Renal cortex interstitium (tissue), 11 donors: ENCODE measurements at regions not wholly inside any gene's neighbourhood (a gene's known extent, or its start where the extent isn't known, plus 50 kb on each side); places are given as distances from the start of the nearest gene placed in this dataset.

Source experiments
- DNase-seq, 11 donors: peaks; one replicate each; pipeline ENCODE4 v3.0.0-alpha.2; 2013; ENCODE audit warnings: low read depth in 9 of 11, low spot score in 4 of 11; ENCODE audit errors: extremely low read depth in 1 of 11

DNA sequence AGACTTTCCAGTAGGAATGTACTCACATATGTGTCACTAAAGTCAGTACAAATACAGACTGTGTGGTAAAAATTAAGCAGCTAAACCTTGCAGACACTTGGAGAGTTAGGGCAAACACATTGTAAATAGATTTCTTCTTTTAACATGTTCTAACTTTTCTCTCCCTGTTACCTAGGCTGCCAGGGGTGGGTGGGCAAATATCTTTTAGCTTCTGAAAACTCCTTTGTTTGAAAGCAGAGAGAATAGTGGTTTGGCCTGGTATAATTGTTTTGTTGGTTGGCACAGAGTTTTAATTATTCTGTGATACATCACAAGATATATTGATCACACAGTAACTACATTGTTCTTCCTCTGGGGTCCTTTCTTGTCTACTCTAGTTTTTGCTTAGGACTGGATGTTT, 289.8 kb upstream of the DACH1 start:
- DNase-seq: no peak

GRCh38 chr13:72153272-72153671, 286.3 kb upstream of the DACH1 start:
- no peak for DNase-seq

- DNase-seq: peak in 2 of 11 donors; percentile 1 to 8
Measured at GRCh38 chr13:72151241-72151640, 284.2 kb upstream of the DACH1 start.

DNA sequence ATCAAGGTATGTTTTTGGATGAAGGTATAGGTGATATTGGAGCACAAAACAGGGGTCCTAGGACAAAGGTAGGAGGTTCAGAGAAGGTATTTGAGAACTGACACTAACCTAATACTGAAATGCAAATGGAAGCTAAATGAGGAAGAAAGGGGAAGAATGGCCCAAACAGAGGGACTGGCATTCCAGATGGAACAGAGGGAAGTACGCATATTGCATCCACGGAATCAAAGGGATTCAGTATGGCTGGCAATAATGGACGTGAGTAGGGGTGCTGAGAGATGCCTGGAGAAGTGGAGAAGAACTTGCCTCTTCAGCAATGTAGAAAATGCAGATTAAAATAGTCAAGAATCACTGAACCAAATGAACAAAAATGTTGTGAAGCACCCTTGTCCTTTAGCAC, 283.5 kb upstream of the DACH1 start:
- DNase-seq: no peak

- DNase-seq: no peak
Measured at GRCh38 chr13:72149701-72150100, 282.7 kb upstream of the DACH1 start.

- no peak for DNase-seq
Measured at GRCh38 chr13:72146816-72147215, 279.8 kb upstream of the DACH1 start.

DNA sequence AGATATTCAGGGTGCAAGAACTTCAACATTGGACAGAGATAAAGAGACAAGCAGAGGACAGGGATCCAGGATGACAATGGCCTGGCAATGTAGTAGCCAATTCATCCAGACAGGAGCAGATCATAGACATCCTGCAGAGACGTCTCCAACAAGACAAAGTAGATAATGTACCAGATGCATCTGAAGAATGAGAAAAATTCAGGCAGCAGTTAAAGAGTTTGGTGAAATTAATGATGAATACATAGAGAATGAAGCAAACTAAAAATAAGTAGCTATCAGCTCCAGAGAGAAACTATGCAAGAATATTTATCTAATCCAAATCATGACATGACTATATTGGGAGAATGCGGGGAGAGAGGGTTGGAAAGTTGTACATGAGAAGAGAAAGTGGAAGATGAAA, 278.4 kb upstream of the DACH1 start:
- no peak for DNase-seq

DNA sequence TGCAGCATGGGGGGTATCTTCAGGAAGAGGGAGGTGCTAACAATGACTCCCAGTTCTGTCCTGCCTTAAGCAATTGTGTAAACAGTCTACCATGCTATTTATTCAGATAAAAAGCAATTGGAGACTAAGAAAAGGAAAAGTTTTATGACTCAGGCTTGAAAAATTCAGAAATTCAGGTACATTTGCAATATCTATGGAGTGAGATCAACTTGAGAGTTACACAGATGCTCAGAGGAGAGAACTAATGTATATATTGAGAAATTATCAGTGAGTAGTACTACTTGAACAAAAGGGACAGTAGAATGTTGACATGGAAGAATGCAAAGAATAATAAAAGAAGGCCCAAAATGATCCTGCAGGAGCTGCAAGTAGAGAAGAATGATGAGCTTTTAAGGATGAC, 277.6 kb upstream of the DACH1 start:
- no peak for DNase-seq

- DNase-seq: peak in 1 of 11 donors; percentile 11
Measured at GRCh38 chr13:72141855-72142519, 275.0 kb upstream of the DACH1 start.

DNA sequence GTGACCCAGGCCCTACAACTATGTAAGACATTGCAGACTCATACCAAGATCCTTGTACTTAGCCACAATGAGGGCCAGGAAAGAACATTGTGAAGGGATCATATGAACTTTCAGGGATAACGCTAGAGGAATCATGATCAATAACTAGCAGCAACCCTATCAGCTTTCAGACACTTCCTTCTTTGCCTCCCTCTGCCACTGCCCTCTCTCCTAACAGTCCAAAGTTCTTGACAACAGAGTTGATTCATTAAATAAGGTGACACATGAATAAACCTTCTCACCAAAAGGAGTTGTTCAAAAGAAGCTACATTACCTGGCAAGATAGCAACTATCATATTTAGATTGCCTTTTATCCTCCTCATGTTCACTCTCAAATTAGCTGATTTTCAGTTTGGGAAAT, 272.2 kb upstream of the DACH1 start:
- no peak for DNase-seq

GRCh38 chr13:72132075-72132474, 265.1 kb upstream of the DACH1 start:
- DNase-seq: no peak

DNA sequence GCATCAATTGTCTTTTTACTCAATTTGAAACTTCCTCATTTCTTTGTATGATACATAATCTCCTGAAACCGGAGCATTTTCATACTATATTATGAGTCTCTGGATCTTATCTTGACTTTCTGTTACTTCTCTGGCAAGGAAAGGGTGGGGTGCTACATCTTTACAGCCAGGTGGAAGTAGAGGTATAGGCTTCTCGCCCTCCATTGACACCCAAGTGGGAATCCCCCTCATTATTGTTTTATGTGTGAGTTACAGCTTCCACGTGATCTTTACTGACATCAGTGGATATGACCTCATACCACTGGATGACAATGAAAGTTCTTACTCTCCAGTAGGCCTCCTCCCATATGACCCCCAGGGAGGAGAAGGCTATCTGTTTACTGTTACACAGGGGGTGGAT, 262.1 kb upstream of the DACH1 start:
- DNase-seq: no peak

GRCh38 chr13:72127031-72127430, 260.0 kb upstream of the DACH1 start:
- no peak for DNase-seq

DNA sequence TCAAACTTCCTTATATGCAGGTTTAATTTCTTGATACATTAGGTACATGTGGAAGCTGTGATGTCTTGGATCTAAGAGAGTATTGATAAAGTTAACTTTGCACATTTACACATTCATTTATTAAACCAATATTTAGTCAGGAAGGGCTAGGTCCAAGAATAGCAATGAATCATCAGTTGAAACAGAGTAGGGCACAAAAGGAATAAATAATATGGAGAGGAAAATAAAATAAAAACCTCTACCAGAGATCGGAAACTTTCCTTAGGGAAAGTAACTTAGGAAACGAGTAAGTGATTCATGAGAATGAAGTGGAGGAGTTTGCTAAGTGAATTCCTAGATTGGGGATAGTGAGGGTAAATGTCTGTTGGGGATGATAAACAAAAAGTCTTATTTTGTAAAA, 259.4 kb upstream of the DACH1 start:
- no peak for DNase-seq

DNA sequence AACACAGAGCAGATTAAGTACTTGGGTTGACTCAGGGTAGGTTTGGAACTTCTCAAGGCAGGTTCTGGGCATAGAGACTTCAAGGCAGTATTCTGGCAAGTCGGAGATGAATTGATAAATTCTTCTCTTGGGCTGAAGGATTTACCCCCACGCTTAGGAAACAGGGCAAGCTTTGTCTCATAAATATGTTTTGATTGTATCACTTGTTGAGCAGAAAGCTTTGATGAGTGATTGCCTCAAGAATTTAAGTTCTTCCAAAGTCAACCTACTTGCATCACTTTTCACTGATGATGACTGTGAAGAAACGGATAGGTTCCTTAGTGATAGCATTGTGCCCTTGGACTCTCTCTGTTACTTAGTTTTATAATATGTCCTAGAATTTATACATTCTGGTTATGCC, 258.6 kb upstream of the DACH1 start:
- no peak for DNase-seq

DNA sequence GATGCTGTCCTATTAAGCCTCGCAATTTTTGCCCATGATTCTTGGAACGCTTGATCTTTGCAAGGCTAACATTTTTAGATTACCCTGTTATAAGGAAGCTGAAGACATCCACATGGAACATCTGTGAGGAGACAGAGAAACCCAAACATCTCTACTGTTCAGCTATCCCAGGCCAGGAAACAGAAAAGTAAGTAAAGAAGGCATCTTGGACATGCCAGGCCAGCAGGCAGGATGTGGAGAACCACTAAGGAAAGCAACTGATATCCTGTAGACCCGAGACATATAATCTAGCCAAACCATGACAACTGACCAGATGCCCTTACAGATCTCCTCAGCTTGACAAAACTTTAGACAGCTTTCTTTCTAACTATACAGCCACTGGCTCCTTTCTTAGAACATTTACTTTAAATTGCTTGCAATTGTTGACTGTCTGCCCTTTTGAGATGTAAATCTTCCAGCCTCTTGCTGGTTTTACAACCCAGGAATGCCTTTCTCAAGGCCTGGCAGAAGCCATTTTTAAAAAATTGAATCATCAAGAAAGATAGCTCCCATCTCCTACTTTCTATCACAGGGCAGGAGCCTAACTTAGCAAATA, 255.8 kb upstream of the DACH1 start:
- DNase-seq: no peak

- DNase-seq: no peak
Measured at GRCh38 chr13:72121466-72121865, 254.5 kb upstream of the DACH1 start.

DNA sequence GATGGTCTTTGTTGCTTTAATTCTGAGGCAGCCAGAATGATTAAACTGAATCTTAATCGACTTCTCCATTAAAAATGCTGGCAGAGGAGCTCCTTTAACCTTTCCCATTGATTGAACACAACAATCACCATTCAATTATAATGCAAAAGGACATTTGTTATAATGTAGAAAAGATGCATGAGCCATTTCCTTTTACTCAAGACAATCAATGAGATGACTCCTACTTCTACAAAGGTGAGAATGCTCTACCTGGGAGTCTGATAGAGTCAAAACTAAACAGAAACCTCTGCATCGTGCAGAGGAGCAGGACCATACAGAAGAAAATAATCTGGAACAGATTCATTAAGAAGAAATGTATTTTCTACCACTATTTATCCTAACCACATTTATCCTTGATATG, 253.6 kb upstream of the DACH1 start:
- DNase-seq: no peak

DNA sequence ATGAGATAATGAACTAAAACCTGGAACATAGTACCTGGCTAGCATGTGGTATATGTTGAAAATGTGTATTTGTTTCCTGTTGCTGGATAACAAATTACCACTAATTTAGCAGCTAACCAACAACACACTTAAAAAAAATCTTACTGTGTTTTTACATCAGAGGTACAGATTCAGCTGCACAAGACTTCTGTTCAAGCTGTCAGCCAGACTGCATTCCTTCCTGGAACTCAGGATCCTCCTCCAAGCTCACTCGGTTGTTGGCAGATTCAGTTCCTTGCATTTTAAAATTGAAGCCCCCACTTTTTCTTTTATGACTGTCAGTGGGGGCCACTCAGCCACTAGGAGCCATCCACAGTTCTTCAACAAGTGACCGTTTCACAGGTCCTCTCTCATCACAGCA, 246.9 kb upstream of the DACH1 start:
- DNase-seq: no peak

GRCh38 chr13:72113076-72113475, 246.1 kb upstream of the DACH1 start:
- no peak for DNase-seq

GRCh38 chr13:72112216-72112615, 245.2 kb upstream of the DACH1 start:
- DNase-seq: no peak
